ENCODE measurements at regions not wholly inside any gene's neighbourhood (a gene's known extent, or its start where the extent isn't known, plus 50 kb on each side); places are given as distances from the start of the nearest gene placed in this dataset.

GRCh38 chr2:133865141-133865540 lies 296.9 kb upstream of the NCKAP5 start:
- H3K4me2 ChIP-seq, result no peak overlapping the region
- H3K79me2 ChIP-seq (ENCODE audit: insufficient read depth), result no peaks in the 10 kb centered on the region
- H3K27ac ChIP-seq (ENCODE audit: low read depth in 2 of 2, low read length in 1 of 2), result no peak overlapping the region
- H3K4me1 ChIP-seq (ENCODE audit: control insufficient read depth in 1 of 2, insufficient read depth in 2 of 2, low read depth in 1 of 2, low read length in 1 of 2), result no peaks in the 10 kb centered on the region
- H3K9me2 ChIP-seq, result no peaks in the 10 kb centered on the region
- H3K9me3 ChIP-seq, result no peaks in the 10 kb centered on the region
- CTCF ChIA-PET, result interaction anchor here (1.2 to 2.4 kb wide), 2 partner anchors 21 kb away, joined by 4 to 11 read pairs; no protein-coding TSS in a partner anchor
- no peak for TF ChIP-seq USF1 (IDR thresholded peaks at IDR 0.05; ENCODE audit: borderline replicate concordance, low read depth)
- no peak for TF ChIP-seq RCOR1 (IDR thresholded peaks at IDR 0.05; ENCODE audit: low read length)
- TF ChIP-seq FOXJ3 (CRISPR knock-in tag; IDR thresholded peaks at IDR 0.05), result no peak
- TF ChIP-seq EP300 (IDR thresholded peaks at IDR 0.05; ENCODE audit: borderline replicate concordance in 1 of 2, low read depth in 1 of 2, low read length in 1 of 2), result no peak
- H4K20me1 ChIP-seq (ENCODE audit: insufficient read depth), result no peaks in the 10 kb centered on the region
- H2AFZ ChIP-seq (ENCODE audit: low read depth), result no peak overlapping the region
- DNase-seq, result no peak
- H3F3A ChIP-seq (replicated peaks; ENCODE audit: insufficient read depth), result no peaks in the 10 kb centered on the region
- H3K9ac ChIP-seq, result no peak overlapping the region
- 31% methylated on average over 1 of the region's 1 CpG for WGBS (ENCODE audit: low lambda C conversion rate)
- H3K27me3 ChIP-seq (ENCODE audit: insufficient read depth), result peaks cover 9% of the 10 kb centered on the region; the same call in 1 of the 2 replicates
- H3K36me3 ChIP-seq (replicated peaks in 1 of 2; ENCODE audit: control insufficient read depth in 1 of 2, insufficient read depth in 2 of 2, low read length in 1 of 2), result no peaks in the 10 kb centered on the region
- POLR2A ChIA-PET, result no interaction called here
- no peak overlapping the region for H3K4me3 ChIP-seq (ENCODE audit: low read depth in 2 of 2, low read length in 1 of 2)

GRCh38 chr2:133867166-133867565 lies 298.9 kb upstream of the NCKAP5 start:
- Histone ChIP-seq H2AFZ (ENCODE audit: low read depth) (no peak overlapping the region), H3K79me2 (ENCODE audit: insufficient read depth) (no peaks in the 10 kb centered on the region), H3K4me2 (no peak overlapping the region), H3K27ac (ENCODE audit: low read depth in 2 of 2, low read length in 1 of 2) (no peak overlapping the region), H3K4me1 (ENCODE audit: control insufficient read depth in 1 of 2, insufficient read depth in 2 of 2, low read depth in 1 of 2, low read length in 1 of 2) (no peaks in the 10 kb centered on the region), H3K36me3 (replicated peaks in 1 of 2; ENCODE audit: control insufficient read depth in 1 of 2, insufficient read depth in 2 of 2, low read length in 1 of 2) (no peaks in the 10 kb centered on the region), H3K9me3 (no peaks in the 10 kb centered on the region; the same call in 1 of the 2 replicates), H3K27me3 (ENCODE audit: insufficient read depth) (peaks cover 9% of the 10 kb centered on the region; the same call in 1 of the 2 replicates), H4K20me1 (ENCODE audit: insufficient read depth) (no peaks in the 10 kb centered on the region), H3F3A (replicated peaks; ENCODE audit: insufficient read depth) (no peaks in the 10 kb centered on the region), H3K9me2 (no peaks in the 10 kb centered on the region), H3K9ac (no peak overlapping the region), H3K4me3 (ENCODE audit: low read depth in 2 of 2, low read length in 1 of 2) (no peak overlapping the region)
- 29% methylated on average over 2 of the region's 2 CpGs for WGBS (ENCODE audit: low lambda C conversion rate)
- TF ChIP-seq TAF1 (IDR thresholded peaks at IDR 0.05; ENCODE audit: borderline replicate concordance, low read depth, low read length) (no peak), JUND (IDR thresholded peaks at IDR 0.05) (no peak), RCOR1 (IDR thresholded peaks at IDR 0.05; ENCODE audit: low read length) (no peak), EP300 (IDR thresholded peaks at IDR 0.05; ENCODE audit: borderline replicate concordance in 1 of 2, low read depth in 1 of 2, low read length in 1 of 2) (no peak), FOSL2 (IDR thresholded peaks at IDR 0.05; ENCODE audit: borderline replicate concordance, low read depth) (no peak), FOXM1 (IDR thresholded peaks at IDR 0.05; ENCODE audit: low read depth) (no peak), RFX5 (IDR thresholded peaks at IDR 0.05; ENCODE audit: low read length) (no peak), CHD2 (IDR thresholded peaks at IDR 0.05; ENCODE audit: low read length, partially characterized antibody) (no peak), TEAD4 (IDR thresholded peaks at IDR 0.05; ENCODE audit: borderline replicate concordance, insufficient read depth) (no peak), MEF2A (IDR thresholded peaks at IDR 0.05; ENCODE audit: borderline replicate concordance, low read depth) (no peak)
- DNase-seq, result no peak
- CTCF ChIA-PET, result interaction anchor here (1.0 to 1.8 kb wide), 2 partner anchors 18 to 23 kb away, joined by 4 to 6 read pairs; no protein-coding TSS in a partner anchor
- POLR2A ChIA-PET, result no interaction called here
